SU-DHL-6 (cell line): ENCODE measurements at regions not wholly inside any gene's neighbourhood (a gene's known extent, or its start where the extent isn't known, plus 50 kb on each side); places are given as distances from the start of the nearest gene placed in this dataset.

Source experiments
- CTCF ChIP-seq: fragments of 200-600 bp; sonication (generic); IDR thresholded peaks from one replicate; pipeline ENCODE4 v1.5.1; 2017; ENCODE audit warnings: antibody characterized with exemption, mild to moderate bottlenecking, low read length, moderate library complexity; ENCODE audit not compliant: insufficient read depth, poor library complexity, severe bottlenecking
- EZH2phosphoT487 ChIP-seq: fragments of 200-600 bp; sonication (generic), shearing (Covaris generic); conservative IDR thresholded peaks from 2 replicates; pipeline ENCODE4 v1.6.1; 2018; ENCODE audit warnings: mild to moderate bottlenecking, antibody characterized with exemption, low read length, moderate library complexity, mixed read lengths

GRCh38 chr15:79515300-79516027 lies 83.3 kb downstream of the MINAR1 start:
- TF ChIP-seq CTCF (no peak), EZH2phosphoT487 (no peak)
